MM.1S (cell line): ENCODE measurements at regions not wholly inside any gene's neighbourhood (a gene's known extent, or its start where the extent isn't known, plus 50 kb on each side); places are given as distances from the start of the nearest gene placed in this dataset.

Experiments used
- EZH2 ChIP-seq: fragments of 300-600 bp; sonication (generic); optimal IDR thresholded peaks from 2 replicates; pipeline ENCODE3; 2017; ENCODE audit warnings: low read depth, mild to moderate bottlenecking, antibody characterized with exemption, low read length, mixed read lengths
- TF ChIP-seq, protein P1 (sequence below): fragments of 300-600 bp; sonication (generic); IDR thresholded peaks from 2 replicates; pipeline ENCODE4 v1.5.1; 2016; ENCODE audit warnings: antibody characterized with exemption, low read length, mixed read lengths

GRCh38 chr20:40109136-40109535, 579.9 kb downstream of the MAFB start:
- TF ChIP-seq, protein P1, sequence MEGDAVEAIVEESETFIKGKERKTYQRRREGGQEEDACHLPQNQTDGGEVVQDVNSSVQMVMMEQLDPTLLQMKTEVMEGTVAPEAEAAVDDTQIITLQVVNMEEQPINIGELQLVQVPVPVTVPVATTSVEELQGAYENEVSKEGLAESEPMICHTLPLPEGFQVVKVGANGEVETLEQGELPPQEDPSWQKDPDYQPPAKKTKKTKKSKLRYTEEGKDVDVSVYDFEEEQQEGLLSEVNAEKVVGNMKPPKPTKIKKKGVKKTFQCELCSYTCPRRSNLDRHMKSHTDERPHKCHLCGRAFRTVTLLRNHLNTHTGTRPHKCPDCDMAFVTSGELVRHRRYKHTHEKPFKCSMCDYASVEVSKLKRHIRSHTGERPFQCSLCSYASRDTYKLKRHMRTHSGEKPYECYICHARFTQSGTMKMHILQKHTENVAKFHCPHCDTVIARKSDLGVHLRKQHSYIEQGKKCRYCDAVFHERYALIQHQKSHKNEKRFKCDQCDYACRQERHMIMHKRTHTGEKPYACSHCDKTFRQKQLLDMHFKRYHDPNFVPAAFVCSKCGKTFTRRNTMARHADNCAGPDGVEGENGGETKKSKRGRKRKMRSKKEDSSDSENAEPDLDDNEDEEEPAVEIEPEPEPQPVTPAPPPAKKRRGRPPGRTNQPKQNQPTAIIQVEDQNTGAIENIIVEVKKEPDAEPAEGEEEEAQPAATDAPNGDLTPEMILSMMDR = no peak
- TF ChIP-seq EZH2 = no peak
